Activated CD8-positive, alpha-beta memory T cell treated with anti-CD3 and anti-CD28 coated beads for 36 hours (primary cell): ENCODE measurements at regions not wholly inside any gene's neighbourhood (a gene's known extent, or its start where the extent isn't known, plus 50 kb on each side); places are given as distances from the start of the nearest gene placed in this dataset.
"Not testable (repeated sequence)": the region's sequence is repeated elsewhere in the genome, so short reads cannot be mapped to it uniquely, and the experiment has no call there.

ENCODE experiments used
- CTCF ChIA-PET: fragments of 350-600 bp; sonication (Branson Sonifier 250); formaldehyde crosslinking; loops from one replicate; lab custom pipeline; 2021; ENCODE audit warnings: antibody characterized with exemption; lab: Charles Lee
- POLR2A ChIA-PET: fragments of 350-600 bp; sonication (Branson Sonifier 250); formaldehyde crosslinking; loops from one replicate; lab custom pipeline; 2021; ENCODE audit warnings: antibody characterized with exemption; lab: Charles Lee

DNA sequence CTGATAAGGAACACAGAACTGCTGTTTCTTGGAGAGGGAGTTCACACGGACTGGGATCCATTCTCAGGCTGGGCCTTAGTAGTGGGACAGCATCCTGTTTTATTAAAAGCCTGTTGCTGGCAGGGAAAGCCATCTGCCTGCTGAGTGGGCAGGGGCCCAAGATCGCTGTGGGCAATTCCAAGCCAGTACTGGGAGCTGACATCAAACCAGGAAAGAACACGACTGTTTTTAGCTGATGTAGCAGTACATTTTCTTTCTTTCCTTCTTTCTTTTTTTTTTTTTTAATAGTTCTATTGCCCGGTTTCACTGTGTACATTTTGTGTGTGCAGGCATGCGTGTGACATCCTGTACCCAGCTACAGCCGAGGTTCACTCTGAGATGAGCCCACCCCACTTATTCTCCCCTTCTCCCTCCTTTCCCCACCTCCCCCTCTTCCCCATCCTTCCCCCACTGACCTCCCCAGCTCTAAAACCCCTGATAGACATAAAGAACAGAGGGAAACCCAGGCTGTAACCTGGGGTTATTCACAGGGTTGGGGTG is 143.5 kb upstream of the PLGLB2 start:
- CTCF ChIA-PET, POLR2A ChIA-PET: not testable (repeated sequence)

DNA sequence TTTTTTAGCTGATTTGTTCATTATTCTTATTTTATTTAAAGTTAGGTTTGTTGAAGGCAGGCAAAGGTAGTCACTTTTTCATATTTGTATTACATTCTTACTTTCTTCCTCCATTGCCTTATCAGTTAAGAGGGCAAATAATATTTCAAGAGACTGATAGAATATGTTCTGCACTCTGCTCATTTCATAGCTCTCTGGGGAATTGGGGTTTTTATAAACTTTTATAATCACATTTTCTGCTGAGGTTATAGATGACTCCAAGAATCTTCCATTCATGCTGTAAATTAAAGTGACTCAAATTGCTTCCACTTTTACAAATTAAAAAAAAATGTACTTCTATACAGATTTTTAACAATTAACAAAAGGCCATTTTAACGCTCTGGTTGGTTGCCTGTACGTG is 142.9 kb upstream of the PLGLB2 start:
- POLR2A ChIA-PET, CTCF ChIA-PET: not testable (repeated sequence)

DNA sequence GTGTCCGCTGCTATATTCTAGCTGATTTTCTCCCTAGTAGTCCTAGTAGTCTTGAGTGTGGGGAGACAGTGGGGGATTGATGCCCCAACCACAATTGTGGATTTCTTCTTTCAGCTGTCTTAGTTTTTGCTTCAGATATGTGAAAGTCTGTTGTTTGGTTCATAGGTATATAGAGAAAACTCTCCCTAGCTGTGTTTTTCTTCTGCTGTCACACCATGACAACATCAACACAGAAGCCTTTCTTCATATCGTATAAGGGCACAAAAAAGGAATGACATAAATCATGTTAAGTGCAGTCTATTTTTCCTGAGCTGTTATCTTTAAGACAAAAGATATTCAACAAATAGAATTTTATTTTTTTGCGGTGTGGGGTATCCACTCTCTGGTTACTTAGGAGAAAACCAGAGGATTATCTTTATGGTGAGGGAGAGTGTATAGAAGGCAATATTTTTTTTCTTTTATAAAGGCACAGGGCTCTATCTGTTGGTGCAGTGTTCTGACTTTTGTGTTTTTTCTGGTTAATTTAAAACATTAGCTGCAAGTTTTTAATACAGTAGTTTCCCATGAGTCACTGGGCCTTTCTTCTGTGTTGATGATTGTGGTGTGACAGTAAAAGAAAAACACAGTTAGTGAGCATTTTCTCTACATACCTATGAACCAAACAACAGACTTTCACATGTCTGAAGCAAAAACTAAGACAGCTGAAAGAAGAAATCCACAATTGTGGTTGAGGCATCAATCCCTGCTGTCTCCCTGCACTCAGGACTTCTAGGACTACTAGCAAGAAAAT is 139.3 kb upstream of the PLGLB2 start:
- CTCF ChIA-PET, POLR2A ChIA-PET: not testable (repeated sequence)

DNA sequence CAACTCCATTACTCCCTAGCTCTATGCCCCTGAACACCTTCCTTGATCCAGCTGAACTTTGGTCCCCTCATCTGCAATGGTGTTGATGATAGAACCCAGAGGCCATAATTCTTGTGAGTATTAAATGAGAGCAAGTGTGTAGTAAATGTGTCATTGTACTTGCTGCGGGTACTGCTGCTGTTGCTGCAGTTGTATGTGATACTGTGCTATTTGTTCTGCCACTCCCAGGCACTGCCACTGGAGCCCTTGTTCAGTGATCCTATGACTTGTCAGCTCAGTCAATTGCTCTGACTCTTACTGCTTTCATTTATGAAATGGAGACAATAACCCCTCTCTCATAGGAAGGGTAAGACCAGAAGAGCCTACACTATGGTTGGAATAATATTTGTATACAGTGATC is 136.9 kb upstream of the PLGLB2 start:
- CTCF ChIA-PET, POLR2A ChIA-PET: not testable (repeated sequence)

DNA sequence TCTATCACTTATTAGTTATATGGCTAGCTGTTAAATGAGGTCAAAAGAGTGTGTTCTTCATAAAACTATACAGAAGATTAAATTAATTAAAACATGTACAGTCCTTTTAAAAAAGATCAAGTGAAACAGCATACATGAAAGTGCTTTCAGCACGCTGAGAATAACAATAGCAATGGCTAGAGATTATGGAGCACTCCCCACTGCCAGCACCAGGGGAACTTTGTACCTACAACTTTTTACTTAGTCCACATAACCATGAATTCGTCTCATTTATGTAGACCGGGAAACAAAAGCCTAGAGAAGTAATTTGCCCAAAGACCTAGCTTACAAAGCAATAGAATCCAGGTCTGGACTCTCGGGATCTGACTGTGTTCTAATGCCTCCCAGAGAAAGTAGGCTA is 136.5 kb upstream of the PLGLB2 start:
- POLR2A ChIA-PET, CTCF ChIA-PET: not testable (repeated sequence)

DNA sequence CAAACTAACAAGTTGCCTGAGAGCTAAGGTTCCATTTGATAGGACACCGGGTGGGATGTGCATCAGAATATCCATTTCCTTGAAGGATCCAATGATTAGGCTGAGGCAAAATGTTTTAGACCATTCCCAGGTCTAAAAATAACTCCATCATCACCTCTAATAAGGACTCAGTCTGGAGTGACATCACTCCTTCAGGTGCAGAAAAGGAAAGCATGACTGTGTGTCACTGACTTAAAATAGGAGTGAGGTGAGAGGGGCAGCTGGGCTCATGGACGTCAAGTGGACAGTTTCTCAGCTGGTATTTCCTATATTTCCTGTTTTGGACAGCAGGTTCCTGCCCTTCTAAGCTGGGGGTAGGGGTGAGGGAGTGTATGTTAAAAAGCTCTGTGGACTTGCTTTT is 135.9 kb upstream of the PLGLB2 start:
- POLR2A ChIA-PET, CTCF ChIA-PET: not testable (repeated sequence)

DNA sequence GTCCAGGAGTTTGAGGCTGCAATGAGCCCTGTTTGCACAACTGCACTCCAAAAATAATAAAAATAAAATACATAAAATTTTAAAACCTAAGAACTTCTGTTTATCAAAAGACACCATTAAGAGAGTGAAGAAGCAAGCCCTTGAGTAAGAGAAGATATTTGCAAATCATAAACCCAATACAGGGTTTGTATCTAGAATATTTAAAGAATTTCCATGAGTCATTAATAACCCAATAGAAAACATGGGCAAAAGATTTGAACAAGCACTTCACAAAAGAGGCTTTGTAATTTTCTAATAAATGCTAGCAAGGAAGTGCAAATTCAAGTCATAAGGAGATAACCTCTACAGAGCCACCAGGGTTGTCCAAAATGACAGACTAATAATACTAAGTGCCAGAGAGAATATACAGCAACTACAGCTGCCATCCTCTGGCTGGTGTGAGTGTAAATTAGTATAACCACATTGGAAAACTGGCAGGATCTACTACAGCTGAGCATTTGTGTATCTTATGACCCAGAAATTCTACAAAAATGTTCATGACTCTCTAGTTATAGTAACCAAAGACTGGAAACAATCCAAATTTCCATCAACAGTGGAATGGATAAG is 133.0 kb upstream of the PLGLB2 start:
- POLR2A ChIA-PET, CTCF ChIA-PET: not testable (repeated sequence)

DNA sequence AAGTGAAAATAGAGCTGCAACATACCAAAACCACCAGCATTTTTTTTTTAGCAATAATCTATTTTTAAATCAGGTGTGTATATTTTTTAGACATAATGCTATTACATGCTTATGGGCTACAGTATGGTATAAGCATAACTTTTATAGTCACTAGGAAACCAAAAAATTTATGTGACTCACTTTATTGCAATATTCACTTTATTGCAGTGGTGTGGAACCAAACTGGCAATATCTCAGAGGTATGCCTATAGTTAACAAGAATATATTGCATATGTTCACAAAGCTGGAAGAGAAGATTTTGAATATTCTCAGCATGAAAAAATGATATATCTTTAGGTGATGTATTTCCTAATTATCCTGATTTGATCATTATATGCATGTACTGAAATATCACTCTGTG is 128.8 kb upstream of the PLGLB2 start:
- POLR2A ChIA-PET, CTCF ChIA-PET: not testable (repeated sequence)

DNA sequence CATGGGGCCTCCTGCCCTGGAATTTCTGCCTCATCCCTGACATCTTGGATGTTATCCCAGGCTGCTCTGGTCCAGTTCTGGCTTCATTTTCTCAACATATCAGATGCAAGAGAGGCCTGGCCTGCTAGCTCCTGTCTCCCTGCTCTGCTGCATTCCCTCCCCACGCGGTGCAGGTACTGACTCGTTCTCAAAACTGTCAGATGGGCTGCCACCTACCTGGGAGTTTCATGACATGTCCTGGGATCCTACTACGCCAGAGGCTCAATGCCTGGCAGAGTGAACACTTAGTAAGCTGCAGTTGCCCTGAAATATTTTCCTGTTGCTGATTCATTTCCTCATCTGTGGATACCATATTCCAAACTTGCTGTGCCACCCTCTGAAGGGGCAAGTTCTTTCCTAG is 126.7 kb upstream of the PLGLB2 start:
- CTCF ChIA-PET, POLR2A ChIA-PET: not testable (repeated sequence)

DNA sequence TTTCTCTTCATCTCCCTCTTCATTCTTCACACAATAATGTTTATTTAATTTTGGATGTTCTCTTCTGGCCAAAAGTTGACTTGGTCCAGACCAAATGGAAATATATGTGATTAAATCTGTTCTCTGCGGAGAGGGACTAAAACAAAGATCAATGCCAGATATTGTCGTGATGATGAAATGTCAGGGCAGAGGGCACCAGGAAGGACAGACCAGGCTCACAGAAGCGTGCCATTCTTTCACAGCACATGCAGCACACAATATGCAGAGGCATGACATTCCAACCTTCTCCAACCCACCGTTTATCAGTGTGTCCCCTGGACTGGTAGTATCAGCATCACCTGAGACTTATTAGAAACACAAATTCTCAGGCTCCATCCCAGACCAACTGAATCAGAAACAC is 125.2 kb upstream of the PLGLB2 start:
- POLR2A ChIA-PET, CTCF ChIA-PET: not testable (repeated sequence)

DNA sequence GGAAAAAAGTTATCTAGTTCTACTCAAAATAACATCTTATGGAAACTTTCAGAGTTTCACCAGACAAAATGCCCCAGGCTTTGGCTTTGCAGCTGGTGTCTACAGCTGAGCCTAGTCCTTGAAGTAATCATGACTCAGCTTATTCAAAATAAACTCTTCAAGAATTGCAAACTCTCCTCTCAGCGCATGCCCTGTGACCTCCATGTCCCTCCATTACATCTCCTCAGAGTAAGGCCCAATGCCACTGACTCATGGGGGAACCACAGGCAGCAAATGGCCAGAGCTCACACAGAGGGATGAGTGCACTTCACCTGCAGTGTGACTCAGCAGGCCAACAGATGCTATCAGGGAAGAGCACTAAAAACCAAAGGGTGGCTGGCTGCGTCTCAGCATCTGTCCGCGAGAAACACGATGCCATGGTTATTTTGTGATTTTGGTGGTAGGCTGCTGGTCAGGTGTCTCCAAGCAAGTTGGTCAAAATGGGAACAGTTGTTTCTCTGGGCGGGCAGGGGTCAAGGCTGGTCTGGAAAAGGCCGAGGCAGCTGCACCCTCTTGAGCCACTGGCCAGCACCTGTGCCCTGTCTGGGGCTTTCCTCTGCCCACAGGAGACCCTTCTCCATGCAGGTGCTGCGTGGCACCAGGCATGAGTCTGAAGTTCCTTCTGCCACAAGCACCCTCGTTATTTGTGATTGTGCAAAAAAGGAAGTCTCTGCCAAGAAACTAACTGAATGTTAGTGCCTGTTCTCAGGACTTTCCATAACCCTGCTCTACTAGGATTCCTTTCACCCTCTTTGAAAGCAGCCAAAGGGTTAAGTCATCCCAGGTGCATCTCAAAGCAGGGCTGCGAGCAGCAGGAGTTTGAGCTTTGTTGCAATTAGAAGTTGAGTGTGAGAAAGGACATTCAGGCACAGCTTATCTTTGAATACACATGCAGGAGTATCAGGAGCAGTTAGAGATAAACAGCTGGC is 118.1 kb upstream of the PLGLB2 start:
- POLR2A ChIA-PET, CTCF ChIA-PET: not testable (repeated sequence)

DNA sequence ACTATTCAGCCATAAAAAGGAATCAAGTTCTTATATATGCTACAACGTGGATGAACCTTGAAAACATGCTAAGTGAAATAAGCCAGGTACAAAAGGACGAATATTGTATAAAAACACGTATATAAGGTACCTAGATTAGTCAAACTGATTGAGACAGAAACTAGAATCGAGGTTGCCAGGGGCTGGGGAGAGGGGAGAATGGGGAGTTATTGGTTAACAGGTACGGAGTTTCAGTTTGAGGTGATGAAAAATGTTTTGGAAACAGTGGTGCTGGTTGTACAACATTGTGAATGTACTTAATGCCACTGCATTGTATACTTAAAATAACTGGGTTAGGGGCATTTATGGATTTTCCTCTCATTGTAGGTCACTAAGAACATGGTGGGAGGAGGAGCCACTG is 117.0 kb upstream of the PLGLB2 start:
- POLR2A ChIA-PET, CTCF ChIA-PET: not testable (repeated sequence)

DNA sequence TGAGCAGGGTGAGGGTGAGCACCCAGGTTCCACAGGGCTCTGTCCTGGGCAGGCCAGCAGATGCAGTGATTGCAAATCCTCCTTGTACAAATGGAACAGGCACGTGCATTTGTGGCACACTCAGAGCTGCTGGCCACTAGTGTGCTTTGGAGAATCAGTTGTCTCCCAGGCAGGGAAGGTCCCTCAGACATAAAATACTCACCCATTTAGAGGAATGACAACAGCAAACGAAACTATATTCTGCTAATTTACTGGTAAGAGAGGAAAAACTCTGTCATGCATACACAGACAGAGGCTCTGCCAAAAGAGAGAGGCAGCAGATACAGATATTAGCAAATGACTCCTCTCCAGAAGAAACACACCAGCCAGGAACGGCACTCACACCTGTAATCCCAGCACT is 116.5 kb upstream of the PLGLB2 start:
- POLR2A ChIA-PET, CTCF ChIA-PET: not testable (repeated sequence)

DNA sequence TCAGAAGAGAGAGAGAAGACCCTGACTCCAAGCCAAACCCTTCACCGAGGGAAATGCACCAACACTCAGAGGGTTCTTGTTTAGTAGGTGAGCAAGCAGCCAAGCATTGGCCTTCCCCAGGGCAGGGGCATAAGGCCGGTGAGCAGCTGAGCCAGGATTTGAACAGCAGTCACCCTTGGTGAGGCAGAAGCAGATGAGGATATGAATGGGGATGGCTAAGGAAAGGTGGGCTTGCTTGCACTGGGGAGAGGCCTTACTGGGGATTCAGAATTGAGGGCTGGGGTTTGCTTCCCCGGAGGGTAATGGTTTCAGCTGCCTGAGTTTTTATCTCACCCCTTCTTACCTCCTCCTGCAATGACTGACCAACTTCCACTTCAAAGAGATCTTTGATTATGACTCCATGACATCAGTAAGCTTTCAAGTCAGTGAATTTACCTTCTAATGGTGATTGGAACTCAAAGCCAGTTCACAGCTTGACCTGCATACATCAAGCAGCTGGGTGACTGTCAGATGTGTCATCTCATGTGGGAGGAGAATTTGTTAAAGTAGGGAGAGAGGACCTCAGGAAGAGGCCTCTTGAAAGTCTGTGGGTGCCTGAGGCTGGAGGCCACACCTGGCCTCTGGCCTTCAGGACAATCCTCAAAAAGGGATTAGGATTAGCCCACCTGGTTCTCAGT is 114.5 kb upstream of the PLGLB2 start:
- POLR2A ChIA-PET, CTCF ChIA-PET: not testable (repeated sequence)

DNA sequence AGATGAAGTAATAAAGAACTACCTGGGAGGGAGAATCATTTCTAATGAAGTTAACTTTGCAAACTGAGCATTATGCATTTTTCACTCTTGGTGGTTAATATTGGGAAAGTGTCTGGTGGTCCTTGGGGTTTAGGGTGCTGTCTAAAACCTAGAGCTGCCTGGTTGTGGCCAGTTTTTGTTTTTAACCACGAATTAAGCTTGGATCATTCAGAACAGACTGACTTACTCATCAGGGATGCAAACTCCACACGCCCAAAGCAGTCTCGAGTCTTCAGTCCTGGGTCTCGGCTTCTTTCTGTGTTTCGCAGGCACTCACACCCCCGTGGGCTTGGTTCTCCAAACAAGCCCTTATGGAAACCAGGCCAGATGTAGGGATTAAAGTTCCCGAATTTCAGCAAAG is 113.8 kb upstream of the PLGLB2 start:
- CTCF ChIA-PET, POLR2A ChIA-PET: not testable (repeated sequence)

DNA sequence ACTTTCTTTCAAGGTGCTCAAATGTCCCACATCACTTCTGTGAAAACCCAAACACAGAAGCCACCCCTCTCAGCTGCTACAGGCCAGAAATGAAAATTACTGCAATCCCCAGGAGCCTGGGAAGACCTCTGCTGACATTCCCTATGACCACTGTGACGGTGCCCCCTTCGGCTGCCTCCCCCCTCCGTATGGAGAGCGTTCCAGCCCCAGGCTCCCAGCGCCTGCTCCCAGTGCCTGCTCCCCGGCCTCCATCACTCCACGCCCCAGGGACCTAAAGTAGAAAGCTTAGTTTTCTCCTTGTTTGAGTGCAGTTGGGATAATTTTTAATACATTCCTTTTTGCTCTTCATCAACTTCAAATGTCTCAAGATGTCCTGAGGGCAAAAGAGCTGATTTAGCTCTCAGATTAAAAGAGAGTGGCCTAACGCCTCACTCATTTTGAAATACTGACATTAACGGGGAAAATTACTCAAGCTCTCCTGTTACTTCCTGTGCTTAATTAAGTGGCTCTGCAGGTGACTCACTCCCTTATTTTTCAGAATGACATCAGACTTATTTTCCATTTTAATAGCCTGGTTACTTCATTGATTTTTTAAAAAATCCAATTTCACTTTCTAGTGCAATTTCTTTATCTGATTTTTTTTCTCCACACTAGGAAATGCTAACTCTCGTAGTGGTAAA is 112.8 kb upstream of the PLGLB2 start:
- CTCF ChIA-PET, POLR2A ChIA-PET: not testable (repeated sequence)

DNA sequence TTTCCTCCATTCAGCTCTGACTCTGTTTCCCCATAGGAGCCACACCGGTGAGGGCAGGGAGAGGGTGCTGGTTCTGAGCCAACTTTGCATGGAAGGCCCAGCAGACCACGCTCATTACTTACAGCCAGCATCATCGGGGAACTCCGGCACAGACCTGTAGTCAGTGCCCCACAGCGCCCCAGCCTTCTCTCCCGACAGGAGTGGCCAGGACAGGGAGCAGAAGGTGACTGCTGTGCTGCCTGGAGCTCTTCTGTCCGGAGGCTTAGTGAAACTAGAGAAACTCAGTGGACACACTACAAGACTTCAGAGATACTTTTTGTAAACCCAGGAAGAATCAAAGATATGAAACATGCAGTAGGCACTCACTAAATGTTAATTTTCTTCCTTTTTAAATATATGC is 111.6 kb upstream of the PLGLB2 start:
- POLR2A ChIA-PET, CTCF ChIA-PET: not testable (repeated sequence)

DNA sequence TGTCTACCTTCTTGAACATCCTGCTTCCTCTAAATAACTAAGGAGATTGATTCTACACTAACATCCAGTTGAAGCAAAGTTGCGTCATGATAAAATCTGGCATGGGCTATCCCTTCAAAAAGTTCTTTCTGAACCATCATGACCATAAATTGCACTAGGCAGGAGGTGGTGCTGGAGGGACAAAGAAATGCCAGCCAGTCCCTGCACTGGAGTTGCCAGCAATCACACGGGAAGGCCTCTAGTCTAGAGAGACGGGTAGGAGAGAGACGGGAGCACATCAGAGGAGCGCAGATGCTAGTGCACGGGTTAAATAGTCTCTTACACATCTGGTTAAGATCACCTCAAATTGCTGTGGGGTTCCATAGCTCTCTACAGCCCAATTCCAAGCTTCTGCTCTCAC is 111.2 kb upstream of the PLGLB2 start:
- CTCF ChIA-PET, POLR2A ChIA-PET: not testable (repeated sequence)
